DMS 273 (cell line): ENCODE measurements at regions not wholly inside any gene's neighbourhood (a gene's known extent, or its start where the extent isn't known, plus 50 kb on each side); places are given as distances from the start of the nearest gene placed in this dataset.

Source experiments
- DNase-seq: peaks from one replicate; lab custom pipeline; 2025; ENCODE audit not compliant: unreplicated experiment; lab: John Stamatoyannopoulos, UW

DNA sequence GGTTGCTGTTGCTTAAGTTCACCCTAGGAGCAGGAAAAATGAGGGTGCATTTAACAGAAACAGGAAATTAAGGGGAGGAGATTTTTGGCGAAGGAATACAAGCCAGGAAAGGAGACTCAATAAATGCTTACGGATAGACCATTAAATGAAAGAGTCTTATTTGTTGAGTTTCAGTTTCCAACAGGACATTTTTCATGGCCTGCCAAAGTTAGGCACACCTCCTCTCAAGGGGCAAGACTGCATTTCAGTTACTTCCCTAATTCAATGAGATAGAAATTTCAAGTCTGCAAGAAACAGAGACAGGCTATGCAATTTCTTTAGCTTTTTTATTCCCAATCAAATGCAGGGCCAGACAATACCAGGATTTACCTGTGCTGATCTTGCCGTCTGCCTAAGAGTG lies 394.7 kb upstream of the KLHL29 start:
- no peak for DNase-seq

GRCh38 chr2:22991844-22992243 lies 393.1 kb upstream of the KLHL29 start:
- DNase-seq = no peak

- no peak for DNase-seq
These were observed 392.5 kb upstream of the KLHL29 start for GRCh38 chr2:22992441-22992840.

GRCh38 chr2:22993250-22993649 lies 391.7 kb upstream of the KLHL29 start:
- DNase-seq = no peak

DNA sequence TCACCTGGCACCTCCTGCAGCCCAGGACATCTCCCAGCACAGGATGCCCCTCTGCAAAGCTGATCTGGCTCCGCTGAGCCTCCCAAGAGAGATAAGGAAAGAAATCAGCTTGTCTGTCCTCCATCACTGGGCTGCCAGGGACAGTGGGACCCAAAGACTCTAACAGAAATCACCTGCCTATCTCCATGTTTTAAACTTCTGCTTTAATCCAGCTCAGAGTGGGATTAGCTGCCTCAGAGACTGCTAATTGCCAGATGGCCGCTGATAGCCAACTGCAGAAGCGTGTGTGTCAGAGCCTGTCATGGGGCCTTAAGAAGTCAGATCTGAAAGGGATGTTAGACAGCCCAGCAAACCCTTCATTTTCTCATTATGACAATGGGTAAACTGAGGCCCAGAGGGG lies 389.4 kb upstream of the KLHL29 start:
- no peak for DNase-seq

GRCh38 chr2:22996911-22997310 lies 388.1 kb upstream of the KLHL29 start:
- DNase-seq = no peak

- DNase-seq = no peak
These were observed 386.6 kb upstream of the KLHL29 start for GRCh38 chr2:22998359-22998758.

GRCh38 chr2:22999951-23000350 lies 385.0 kb upstream of the KLHL29 start:
- DNase-seq = no peak

DNA sequence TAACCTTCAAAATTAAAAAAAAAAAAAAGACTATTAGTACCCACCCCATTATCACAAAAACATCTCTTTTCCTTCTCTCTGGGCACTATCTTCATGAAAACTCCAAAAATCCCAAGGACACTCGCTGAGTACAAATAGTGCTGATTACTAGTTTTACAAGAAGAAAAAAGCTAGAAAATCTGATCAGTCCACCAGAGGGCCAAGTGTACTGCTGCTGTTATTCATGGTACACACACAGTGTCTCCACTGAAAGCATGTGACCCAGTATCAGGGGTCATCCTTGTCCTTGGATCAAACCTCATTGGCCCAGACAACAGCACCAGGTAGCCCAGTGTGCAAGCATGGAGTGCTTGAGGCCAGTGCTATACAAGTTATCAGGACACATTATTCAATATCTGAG lies 382.7 kb upstream of the KLHL29 start:
- peak; percentile 12 for DNase-seq

- no peak for DNase-seq
These were observed 379.5 kb upstream of the KLHL29 start for GRCh38 chr2:23005469-23005868.

GRCh38 chr2:23007631-23008235 lies 377.2 kb upstream of the KLHL29 start:
- DNase-seq = no peak

GRCh38 chr2:23008440-23008839 lies 376.5 kb upstream of the KLHL29 start:
- DNase-seq = no peak

GRCh38 chr2:23008951-23009350 lies 376.0 kb upstream of the KLHL29 start:
- no peak for DNase-seq

DNA sequence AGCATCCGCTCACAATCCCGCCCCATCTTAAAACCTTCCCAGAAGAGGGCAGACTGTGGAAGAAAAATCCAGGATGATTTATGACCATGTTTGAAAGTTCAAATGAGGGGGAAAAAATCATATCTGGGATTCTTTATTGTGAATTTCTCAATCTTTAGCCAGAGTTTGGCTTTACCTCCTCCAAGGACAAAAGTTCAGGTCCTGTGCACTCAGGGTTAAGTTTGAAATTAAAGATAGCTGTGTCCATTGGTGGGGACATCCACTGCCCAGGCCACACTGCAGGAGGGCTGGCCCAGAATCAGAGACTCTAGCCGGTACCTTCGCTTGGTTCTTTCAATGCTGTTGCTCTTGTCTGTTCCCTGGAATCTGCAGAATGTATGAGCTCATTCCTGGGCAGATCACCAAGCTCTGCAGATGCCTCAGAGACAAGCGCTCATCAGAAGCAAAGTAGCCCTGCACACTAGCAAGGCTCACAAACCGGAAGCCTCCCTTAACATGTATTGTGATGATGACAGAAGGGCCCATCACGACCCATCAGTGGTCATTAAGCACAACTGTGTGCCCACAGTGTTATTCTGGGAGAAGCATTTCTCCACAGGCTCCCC lies 375.3 kb upstream of the KLHL29 start:
- peak; percentile 16 for DNase-seq

DNA sequence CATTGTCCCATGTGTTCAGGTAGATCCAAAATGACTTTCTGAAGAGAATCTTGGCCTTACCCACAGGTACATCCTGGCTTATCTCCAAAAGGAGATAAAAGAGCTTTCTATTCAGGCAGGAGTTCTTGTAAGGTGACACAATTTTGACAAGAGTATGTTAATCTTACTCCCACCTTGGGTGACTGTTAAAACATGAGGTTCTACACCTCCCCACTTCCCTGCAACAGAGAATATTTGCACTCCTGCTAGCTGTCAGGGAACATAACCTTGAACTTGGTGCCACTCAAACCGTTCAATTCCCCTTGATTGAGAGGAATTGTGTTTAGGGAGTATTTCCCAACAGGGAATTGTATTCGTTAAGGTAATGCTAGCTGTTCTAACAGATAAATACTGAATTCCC lies 372.5 kb upstream of the KLHL29 start:
- DNase-seq = no peak

GRCh38 chr2:23015651-23016200 lies 369.3 kb upstream of the KLHL29 start:
- no peak for DNase-seq

DNA sequence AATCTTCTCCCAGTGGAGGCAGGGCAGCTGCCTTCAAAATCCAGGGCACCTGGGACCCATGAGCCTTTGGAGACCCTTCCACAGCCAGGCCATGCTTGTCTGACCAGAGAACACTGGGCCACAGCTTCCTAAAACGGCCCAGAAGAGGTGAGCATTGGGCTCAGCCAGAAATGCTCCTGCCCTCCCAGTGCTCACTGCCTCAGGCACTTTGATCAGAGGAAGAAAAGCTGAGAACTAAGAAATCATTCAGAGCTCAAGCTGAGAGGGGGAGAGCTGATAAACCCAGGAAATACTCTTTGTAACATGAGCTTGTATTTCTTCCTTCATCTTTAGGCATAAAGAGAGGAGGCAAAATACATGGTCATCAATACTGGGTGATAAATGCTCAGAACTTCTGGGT lies 365.5 kb upstream of the KLHL29 start:
- no peak for DNase-seq

DNA sequence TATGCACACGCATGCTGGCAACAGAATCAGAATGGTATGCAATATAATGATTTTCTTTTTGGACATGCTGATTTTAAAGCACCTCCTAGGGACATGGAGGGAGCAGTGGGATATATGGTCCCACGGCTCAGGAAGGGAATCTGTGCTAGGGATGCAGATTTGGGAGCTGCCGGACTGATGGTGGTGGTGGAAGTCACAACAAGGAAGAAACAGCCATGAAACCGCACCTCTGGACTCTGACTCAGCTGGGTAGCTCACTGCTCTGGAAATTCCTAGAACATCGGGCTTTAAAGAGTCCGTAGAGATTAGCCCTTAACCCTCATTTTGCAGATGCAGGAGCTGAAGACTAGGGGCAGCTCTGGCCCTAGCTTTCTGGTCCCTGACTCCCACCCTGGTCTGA lies 364.3 kb upstream of the KLHL29 start:
- no peak for DNase-seq

- DNase-seq = no peak
These were observed 363.5 kb upstream of the KLHL29 start for GRCh38 chr2:23021311-23022120.

GRCh38 chr2:23023722-23024121 lies 361.3 kb upstream of the KLHL29 start:
- no peak for DNase-seq

DNA sequence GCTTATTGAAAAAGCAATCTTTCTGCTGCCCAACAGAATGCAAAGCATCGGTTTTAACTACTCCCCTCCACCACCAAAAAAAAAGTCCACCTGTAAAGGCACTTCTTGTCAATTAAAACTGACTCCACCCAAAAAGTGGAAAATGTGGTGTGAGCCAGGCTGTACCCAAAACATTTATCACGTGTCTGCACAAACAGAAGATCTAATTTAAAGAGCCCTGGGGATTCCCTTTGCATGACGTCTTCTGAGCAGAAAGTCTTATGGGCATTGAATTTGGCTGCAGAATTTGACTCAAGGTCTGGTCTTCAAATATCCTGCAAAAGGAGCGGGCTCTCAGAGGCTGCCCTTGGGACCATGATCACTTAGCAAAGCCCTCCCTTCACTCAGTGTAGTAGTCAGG lies 358.3 kb upstream of the KLHL29 start:
- no peak for DNase-seq

DNA sequence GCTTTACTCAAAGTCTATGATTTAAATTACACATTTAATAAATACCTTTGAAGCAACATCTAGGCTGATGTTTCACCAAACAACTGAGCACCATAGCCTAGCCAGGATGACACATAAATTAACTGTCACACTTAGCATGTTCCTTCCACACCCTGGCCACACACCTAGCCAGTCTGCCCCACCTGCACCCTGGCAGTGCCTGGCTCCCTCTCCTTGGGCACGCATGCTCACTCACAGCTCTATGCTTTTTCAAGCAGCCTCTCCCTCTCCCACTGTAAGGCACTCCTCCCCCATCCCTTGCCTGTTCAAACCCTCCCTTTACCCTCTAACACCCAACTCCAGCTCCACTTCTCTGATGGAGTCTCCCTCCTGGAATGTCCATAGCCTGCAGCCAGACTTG lies 357.6 kb upstream of the KLHL29 start:
- DNase-seq = no peak
